GM18520 (cell line): ENCODE measurements at regions not wholly inside any gene's neighbourhood (a gene's known extent, or its start where the extent isn't known, plus 50 kb on each side); places are given as distances from the start of the nearest gene placed in this dataset.
"Not testable (repeated sequence)": the region's sequence is repeated elsewhere in the genome, so short reads cannot be mapped to it uniquely, and the experiment has no call there.

ENCODE experiments used
- ATAC-seq: cut with Tn5 transposase; IDR thresholded peaks from one replicate; pipeline ENCODE4 v1.9.1; 2021; ENCODE audit not compliant: unreplicated experiment

DNA sequence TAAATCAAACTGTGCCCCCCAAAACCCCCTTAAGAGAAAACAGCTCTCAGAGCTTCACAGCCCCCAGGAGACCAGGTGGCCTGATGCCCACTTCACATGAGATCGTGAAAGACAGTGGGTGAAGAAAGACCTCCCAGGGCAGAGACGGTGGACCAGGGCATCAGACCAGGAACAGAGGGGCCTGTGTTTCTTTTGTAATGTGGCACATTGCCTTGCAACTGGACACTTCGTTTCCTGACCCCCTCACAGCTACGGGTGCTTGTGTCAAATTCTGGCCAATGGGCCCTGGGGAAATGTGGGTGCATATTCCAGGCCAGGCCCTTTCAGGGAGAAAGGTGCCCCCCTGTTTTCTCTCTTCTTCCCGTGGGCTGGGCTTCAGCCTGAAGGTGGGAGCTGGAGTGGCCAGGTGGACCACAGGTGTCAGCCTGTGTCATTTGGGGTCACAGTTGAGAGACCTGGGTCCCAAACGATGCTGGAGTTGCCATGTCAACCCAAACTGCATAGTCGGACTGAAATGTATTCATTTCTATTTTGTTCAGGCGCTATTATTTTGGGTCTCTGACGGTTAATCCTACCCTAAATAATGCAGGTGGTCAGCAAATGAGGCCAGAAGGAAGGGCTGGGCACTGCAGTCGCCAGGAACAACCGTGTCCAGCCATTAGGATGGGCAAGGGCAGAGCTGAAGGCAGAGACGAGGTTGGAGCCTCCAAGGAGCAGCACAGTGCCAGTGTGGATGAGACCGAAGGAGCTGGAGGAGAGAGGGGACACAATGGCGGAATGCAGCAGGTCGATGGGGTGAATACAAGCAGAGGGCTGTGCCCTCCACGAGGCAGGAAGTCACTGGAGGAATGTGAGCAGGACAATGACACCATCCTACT is 338.2 kb downstream of the EIPR1 start:
- ATAC-seq = no peak

GRCh38 chr2:3038636-3039035 is 339.0 kb downstream of the EIPR1 start:
- no peak for ATAC-seq

DNA sequence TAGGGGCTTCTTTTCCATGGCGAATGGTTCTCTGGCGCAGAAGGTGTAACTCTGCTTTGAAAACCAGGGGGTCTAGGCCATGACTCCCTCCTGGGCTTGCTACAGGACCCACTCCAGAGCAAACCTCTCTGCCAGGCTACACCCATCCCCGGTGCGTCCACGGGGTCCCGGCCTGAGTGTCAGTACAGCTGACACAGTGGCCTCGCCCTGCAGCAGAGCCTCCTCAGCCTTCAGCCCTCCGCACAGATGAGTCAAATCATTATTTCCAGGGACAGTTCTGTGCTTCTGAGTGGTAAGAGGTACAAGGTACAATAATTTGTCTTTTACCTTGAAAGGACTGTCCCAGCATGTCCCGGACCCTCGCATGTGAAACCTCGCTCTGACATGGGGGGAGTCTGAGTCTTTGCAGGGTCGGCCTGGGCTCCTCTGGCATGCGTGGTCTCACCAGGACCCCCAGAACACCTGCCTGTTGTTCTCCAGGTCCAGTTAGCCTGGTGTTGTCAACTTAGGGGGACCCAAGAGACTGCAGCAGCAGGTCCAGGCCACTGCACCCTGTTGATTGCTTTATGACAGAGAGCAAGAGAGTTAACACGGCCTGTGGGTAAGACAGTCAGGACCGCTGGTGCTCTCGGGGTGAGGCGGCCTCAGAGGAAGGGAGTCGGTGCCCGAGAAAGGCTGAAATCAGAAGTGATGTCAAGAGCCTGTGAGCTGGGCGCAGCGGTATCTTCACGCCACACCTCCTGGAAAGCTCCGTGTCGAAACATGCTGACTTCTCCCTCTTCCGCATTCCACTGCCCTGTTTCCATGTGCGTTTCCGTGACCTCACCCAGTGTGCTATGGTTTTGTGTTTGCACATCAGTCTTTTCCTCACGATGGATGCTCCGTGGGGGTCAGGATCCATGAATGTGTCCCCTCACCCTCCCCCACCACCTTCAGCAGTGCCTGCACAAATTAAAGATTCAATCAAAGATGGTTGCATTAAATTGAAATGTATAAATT is 340.1 kb downstream of the EIPR1 start:
- ATAC-seq = no peak

DNA sequence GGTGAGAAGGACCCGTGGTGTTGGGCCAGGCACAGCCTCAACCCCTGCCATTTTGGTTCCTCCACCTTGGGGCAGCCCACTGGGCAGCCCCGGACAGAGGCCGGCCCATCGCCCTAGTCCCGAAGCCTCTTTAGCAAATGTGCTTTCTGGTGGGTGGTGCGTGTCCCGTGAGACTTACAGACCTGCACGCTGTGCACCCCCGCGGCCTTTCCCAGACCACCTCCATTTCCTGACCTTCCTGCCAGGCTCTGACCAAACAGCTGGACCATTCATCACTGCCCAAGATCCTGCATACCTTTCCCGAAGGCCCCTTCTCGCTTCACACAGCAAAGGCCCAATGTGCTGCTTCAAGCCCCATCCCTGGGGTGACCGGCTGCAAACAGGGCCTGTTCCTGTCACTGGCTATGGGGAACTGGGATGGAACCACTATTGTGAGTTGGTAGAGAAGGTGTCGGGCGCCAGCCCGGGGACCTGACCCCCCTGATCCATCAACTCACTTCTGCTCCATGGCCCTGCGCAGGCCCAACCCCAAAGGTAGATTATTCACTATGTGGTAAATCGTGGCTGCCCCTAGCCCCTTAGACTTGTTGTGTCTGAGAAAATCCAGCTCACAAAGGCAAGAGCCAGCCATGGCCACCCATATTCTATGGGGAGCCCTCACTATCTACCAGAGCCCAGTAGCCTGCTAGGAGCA is 341.0 kb downstream of the EIPR1 start:
- no peak for ATAC-seq

DNA sequence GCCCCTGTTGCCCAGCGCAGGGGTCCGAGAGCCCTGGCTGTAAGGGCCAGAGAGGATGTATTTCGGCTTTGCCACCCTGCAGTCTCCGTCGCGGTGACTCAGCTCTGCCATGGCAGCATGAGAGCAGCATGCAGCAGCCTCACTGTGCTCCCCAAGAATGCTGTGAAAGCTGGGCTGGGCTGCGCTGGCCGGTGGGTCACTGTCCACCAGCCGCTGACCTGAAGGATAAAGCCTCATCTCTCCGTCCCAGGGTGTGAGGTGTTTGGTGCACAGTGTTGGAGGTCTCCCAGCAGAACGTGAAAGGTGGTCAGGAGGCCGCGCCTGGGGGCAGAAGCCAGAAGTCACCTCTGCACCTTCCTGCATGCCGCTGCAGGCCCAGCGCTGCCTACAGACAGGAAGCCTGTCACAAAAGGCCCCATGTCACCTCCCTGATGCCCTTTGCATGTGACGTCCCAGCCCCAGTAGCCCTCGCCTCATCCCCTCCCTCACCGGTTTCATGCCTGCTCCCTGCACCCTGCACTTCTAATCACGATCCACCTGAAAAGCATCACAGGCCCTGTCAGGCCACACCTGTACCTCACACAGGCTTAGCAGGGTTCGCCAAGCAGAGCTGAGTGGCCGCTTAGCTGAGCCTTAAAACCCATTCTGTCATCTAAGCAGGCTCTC is 342.1 kb downstream of the EIPR1 start:
- ATAC-seq = no peak

DNA sequence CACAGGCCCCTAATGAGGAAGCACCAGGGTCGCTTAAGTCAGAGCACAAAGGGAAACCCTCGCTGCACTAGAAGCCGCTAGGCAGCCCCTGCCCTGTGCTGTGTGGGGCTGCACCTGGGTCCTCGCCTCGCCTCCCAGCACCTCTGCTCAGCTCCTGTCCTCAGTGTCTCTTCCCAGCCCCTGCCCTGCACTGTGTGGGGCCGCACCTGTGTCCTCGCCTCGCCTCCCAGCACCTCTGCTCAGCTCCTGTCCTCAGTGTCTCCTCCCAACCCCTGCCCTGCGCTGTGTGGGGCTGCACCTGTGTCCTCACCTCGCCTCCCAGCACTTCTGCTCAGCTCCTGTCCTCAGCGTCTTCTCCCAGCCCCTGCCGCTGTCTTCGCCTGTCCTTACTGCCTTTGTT is 342.8 kb downstream of the EIPR1 start:
- no peak for ATAC-seq

DNA sequence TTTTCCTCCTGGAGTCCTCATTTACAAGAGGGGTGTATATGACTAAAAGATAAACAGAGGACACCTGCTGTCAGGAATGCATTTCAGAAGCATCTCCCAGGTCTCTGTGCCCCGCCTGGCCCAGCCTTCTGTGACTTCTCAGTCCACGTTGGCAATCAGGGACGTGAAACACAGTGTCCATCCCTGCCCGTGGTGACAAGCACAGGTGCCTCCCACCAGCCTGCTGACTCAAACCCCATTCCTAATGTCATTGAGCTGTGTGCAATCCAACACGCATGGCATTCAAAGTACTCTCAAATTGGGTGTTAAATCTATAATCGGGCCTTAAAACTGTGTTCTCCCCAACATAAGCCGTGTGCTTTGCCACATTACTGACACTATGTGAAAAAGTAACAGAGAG is 343.2 kb downstream of the EIPR1 start:
- no peak for ATAC-seq

DNA sequence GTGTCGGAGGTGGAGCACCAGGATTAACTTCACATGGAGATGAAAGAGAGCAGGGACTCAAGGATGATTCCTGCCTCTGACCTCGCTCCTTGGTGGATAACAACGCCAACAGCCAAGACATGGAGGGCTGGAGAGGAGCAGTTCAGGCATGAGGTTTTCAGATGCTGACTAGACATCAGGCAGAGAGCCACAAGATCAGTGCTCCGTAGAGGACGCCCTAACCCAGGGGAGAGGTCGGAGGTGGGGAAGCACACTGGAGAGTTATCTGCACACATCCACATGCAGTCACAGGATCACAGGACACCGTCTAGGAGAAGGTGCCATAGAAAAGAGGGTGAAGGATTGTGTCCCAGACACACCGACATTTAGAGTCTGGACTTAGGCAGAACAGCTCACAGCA is 344.3 kb downstream of the EIPR1 start:
- no peak for ATAC-seq

DNA sequence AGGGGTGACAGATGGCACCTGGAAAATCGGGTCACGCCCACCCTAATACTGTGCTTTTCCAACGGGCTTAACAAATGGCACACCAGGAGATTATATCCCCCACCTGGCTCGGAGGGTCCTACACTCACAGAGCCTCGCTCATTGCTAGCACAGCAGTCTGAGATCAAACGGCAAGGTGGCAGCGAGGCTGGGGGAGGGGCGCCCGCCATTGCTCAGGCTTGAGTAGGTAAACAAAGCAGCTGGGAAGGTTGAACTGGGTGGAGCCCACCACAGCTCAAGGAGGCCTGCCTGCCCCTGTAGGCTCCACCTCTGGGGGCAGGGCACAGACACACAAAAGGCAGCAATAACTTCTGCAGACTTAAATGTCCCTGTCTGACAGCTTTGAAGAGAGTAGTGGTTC is 346.8 kb downstream of the EIPR1 start:
- ATAC-seq = not testable (repeated sequence)

- ATAC-seq = no peak
Observed at GRCh38 chr2:3025984-3026383, 351.6 kb downstream of the EIPR1 start.

DNA sequence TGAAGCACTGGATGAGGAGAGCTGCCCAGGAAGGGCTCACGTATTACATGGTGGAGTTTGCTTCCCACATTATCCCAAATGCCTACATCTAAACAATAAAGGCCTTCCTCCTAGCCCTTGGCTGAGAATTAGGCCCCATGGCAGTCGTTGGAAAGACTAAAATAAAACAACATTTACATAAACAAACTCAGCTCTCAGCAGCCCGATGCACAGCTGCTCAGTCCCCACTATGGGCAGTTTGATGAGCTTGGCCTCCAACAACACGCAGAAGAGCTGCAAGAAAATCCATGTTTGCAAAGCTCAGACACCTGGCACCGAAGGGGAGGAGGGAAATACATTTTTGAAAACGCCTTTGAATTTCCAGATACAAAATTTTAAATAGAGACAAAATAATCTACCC is 352.4 kb downstream of the EIPR1 start:
- no peak for ATAC-seq

DNA sequence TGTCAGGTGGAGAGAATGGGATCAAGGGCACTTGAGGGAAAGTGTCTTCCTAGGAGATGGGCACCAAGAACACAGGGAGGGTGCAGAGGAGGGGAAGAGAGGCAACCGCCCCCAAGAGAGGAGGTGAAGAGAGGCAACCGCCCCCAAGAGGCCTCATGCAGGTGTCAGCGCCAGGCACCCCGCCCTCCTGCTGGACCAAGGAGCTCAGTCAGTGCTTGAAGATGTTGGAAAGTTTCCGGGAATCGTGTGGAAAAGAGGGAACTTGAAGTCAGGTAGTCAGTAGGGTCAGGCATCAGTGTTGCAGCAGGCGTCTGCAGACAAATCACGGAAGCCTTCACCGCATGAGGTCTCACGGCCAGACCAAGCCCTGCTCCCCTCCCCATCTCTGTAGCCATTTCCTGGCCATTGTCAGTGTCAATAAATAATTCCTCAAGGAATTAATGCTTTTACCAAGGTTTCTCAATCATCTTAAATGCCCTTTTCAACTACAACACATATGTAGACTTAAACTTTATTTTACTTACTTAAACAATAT is 353.1 kb downstream of the EIPR1 start:
- ATAC-seq = no peak

DNA sequence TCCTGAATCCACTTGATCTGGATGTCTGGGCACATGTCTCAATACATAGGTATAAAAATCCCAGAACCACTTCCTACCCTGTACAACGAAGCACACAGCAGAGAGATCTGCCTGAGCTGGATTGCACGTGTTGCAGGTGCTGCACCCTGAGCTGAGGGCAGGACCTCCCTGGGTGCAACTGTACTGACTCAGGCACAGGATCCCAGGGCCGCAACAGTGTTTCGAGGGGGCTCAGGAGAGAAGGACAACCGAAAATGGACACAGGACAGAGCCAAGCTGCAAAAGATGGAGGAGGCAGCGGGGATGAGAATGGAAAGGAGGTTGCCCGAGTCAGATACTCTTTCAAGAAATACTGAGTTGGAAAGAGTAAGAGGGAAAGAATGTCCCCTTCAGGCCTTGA is 354.1 kb downstream of the EIPR1 start:
- ATAC-seq = no peak

GRCh38 chr2:3022841-3023372 is 354.7 kb downstream of the EIPR1 start:
- ATAC-seq = no peak

GRCh38 chr2:3021720-3022119 is 355.9 kb downstream of the EIPR1 start:
- no peak for ATAC-seq

GRCh38 chr2:3010001-3010400 is 367.6 kb downstream of the EIPR1 start:
- no peak for ATAC-seq

DNA sequence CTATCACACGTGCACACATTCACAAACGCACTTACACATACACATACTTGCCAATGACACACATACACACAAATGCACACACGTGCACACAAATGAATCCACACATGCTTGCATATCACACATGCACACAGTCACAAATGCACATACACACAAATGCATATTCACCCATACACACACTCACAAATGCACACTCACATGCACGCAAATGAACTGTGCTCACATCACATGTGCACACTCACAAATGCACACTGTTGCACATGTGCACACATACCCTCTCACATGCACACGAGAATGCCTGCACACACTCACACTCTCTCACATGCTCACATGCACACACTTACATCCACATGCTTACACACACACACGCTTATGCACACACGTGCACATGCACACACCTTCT is 368.1 kb downstream of the EIPR1 start:
- ATAC-seq = no peak

- ATAC-seq = no peak
Observed at GRCh38 chr2:3009005-3009404, 368.6 kb downstream of the EIPR1 start.

DNA sequence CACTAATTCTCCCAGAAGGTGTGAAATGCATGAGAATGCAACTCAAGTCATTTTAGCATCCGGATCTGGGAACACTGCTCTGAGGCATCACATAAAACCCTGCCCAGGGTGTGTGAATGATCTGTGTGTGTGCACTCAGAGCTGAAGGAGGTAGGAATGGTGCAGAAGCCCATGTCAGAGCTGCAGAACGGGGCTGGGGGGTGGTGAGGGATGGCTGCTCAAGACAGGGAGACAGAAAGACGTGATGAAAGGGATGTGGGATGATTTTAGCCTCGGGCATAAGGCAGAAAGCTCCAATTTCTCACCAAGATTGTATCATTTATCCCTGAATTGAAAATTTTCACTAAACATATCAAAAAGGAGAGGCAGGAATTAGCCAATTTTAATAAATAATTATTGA is 369.1 kb downstream of the EIPR1 start:
- ATAC-seq = no peak

DNA sequence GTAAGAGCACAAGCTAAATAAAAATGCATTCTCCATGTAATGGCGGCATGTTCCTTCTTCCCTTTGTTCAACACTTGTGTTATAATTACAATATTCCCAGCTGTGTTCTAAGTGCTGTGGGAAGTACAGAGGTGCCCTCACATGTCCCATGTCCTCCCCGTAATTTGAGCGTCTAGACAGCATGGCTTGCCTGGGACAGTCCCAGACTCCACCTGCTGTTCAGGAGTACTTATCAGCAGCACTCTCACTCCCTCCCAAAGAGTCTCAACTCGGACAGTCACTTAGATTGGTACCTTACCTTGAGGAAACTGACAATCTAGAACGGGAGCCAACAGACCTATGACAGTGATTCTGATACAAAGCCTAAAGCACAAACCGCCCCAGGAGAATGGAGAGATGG is 370.5 kb downstream of the EIPR1 start:
- ATAC-seq = no peak
